Prostate gland (tissue), 2 donors: ENCODE measurements at regions not wholly inside any gene's neighbourhood (a gene's known extent, or its start where the extent isn't known, plus 50 kb on each side); places are given as distances from the start of the nearest gene placed in this dataset.

Experiments used
- DNase-seq: peaks from one replicate; pipeline ENCODE4 v3.0.0-alpha.2; 2019; ENCODE audit warnings: low spot score
- H3K27ac ChIP-seq, 2 donors: fragments of 200-600 bp; sonication (generic); 2 replicates each; pipeline ENCODE4 v1.5.1; 2017 to 2019
- H3K27me3 ChIP-seq: fragments of 200-600 bp; sonication (generic); replicated peaks from 2 replicates; pipeline ENCODE4 v1.5.1; 2019; ENCODE audit not compliant: insufficient read depth
- H3K36me3 ChIP-seq, 2 donors: fragments of 200-600 bp; sonication (generic); 1 replicate in 1 of 2; 2 replicates in 1 of 2; pipeline versions ENCODE4 v1.5.1 to v1.8.1; 2017 to 2019
- H3K4me1 ChIP-seq: fragments of 200-600 bp; sonication (generic); replicated peaks from 2 replicates; pipeline ENCODE4 v1.5.1; 2019
- H3K4me3 ChIP-seq, 2 donors: fragments of 200-600 bp; sonication (generic); 2 replicates each; pipeline ENCODE4 v1.5.1; 2017 to 2019
- H3K9me3 ChIP-seq: fragments of 200-600 bp; sonication (generic); 2 replicates; pipeline ENCODE4 v1.5.1; 2017
- POLR2A ChIP-seq: fragments of 450-650 bp; IDR thresholded peaks from one replicate; pipeline ENCODE4 v1.6.1; 2016; ENCODE audit warnings: antibody characterized with exemption, mild to moderate bottlenecking
- POLR2AphosphoS5 ChIP-seq: sonication (generic); formaldehyde crosslinking; IDR thresholded peaks from one replicate; pipeline ENCODE4 v1.6.1; 2017; ENCODE audit warnings: antibody characterized with exemption
- WGBS: methylation state at CpG from one replicate; pipeline ENCODE4 v1.1.5; 2018; 5-methylcytosine and 5-hydroxymethylcytosine counted together
- intact Hi-C: fragments of 100-400 bp; cut with DNase I; formaldehyde crosslinking; loops from one replicate; pipeline ENCODE4 v1.14.2; 2022
- TF ChIP-seq, protein P1 (sequence below), 4 experiments: fragments of 200-600 bp in 2 of 4; fragments of 450-650 bp in 2 of 4; sonication (generic) in 2 of 4; IDR thresholded peaks; 1 replicate in 3 of 4; 2 replicates in 1 of 4; pipeline ENCODE4 v1.5.1; 2016 to 2019; ENCODE audit warnings: antibody characterized with exemption in 4 of 4, mild to moderate bottlenecking in 2 of 4, moderate library complexity in 2 of 4

DNA sequence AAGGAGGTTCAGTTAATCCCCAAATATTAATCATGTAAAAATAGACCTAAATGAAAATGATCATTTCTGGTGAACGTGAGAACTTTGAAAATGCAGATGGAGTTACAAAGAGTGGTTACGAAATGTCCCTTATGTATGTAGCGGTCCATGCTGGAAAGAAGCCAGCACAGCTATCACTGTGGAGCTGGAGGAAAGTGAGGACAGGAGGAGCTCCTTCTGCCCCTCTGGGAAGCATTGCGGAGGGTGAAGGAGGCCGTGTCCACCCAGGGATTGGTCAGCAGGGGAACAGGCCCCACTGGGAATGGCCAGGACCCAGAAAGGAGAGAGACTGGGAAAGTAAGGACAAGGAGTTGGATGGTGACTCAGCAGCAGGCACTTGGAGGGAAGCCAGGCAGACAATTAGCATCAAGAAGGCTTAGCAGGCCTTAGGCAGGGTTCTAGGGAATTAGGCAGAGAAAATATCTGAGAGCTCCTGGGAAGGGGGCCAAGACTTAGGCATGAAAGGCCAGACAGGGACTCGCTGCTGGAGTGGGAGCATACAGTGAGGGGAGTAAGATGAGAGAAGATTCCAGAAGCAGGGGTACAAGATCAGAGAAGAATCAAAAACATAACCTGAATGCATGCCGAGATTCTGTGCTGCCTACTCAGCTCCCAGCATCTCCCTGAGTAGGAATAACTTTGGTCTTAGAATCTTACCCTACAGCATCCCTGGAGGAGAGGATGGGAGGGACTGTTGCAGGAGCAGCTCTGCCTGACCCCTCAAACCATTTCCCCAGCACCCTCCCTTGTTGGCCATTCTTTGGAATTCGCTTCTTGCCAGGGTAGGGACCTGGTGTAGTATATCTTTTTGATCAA is 171.0 kb upstream of the UMPS start:
- intact Hi-C loops: loop anchor here (5.0 to 10.0 kb wide), 3 partner anchors 42 to 274 kb away; no protein-coding TSS in a partner anchor
- DNase-seq: peak; percentile 29
- no peaks in the 10 kb centered on the region for H3K9me3 ChIP-seq
- H3K4me3 ChIP-seq: no peak overlapping the region
- no peaks in the 10 kb centered on the region for H3K36me3 ChIP-seq
- H3K4me1 ChIP-seq: no peaks in the 10 kb centered on the region
- no peak overlapping the region for H3K27ac ChIP-seq
- TF ChIP-seq POLR2A: no peak
- TF ChIP-seq POLR2AphosphoS5: peak; percentile 11
- TF ChIP-seq, protein P1, sequence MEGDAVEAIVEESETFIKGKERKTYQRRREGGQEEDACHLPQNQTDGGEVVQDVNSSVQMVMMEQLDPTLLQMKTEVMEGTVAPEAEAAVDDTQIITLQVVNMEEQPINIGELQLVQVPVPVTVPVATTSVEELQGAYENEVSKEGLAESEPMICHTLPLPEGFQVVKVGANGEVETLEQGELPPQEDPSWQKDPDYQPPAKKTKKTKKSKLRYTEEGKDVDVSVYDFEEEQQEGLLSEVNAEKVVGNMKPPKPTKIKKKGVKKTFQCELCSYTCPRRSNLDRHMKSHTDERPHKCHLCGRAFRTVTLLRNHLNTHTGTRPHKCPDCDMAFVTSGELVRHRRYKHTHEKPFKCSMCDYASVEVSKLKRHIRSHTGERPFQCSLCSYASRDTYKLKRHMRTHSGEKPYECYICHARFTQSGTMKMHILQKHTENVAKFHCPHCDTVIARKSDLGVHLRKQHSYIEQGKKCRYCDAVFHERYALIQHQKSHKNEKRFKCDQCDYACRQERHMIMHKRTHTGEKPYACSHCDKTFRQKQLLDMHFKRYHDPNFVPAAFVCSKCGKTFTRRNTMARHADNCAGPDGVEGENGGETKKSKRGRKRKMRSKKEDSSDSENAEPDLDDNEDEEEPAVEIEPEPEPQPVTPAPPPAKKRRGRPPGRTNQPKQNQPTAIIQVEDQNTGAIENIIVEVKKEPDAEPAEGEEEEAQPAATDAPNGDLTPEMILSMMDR (IDR thresholded peaks at IDR 0.05): no peak
- 52% methylated on average over 8 of the region's 8 CpGs for WGBS
- H3K27me3 ChIP-seq: no peaks in the 10 kb centered on the region

DNA sequence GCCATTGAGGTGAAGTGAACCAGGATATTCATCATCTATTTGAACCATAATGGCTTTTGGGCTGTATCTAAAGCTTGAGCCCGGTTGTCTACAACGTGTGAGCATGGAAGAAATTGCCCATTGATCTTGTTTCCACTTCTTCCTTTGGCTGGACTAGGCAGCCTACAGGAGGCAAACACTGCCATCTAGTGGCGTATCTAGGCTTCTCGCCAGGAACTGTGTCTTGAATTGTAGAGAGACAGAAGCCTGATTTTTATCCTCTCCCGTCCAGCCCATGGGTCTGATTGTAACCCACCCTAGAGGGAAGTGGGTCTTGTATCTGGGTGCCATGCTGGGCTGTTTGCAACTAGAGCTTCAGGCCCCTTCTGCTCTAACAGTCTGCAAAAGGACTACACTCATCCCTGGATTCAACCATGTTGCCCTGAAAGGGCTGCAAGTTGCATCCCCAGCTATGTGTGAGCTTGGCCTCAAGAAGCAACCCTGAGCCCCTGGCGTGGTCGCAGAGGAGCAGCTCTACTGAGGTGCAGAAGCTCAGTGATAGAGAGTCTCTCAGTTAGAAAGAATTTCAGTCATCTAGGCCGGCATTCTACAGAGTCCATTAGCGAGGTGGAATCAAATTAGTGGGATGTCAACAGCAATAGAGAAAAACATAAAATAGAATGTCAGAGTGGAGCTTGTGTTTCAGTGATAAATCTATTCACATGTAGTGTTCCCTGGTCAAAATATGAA is 170.2 kb upstream of the UMPS start:
- intact Hi-C loops: loop anchor here (5.0 to 10.0 kb wide), 4 partner anchors 43 to 345 kb away; no protein-coding TSS in a partner anchor
- no peak overlapping the region for H3K27ac ChIP-seq
- H3K4me1 ChIP-seq: no peaks in the 10 kb centered on the region
- H3K9me3 ChIP-seq: no peaks in the 10 kb centered on the region
- TF ChIP-seq, protein P1 (IDR thresholded peaks at IDR 0.05): peak; percentile 49 to 80 (median 72)
- TF ChIP-seq POLR2A (no peak), POLR2AphosphoS5 (no peak)
- H3K4me3 ChIP-seq: no peak overlapping the region
- DNase-seq: peak; percentile 63
- no peaks in the 10 kb centered on the region for H3K27me3 ChIP-seq
- WGBS: 36% methylated on average over 9 of the region's 9 CpGs
- H3K36me3 ChIP-seq: no peaks in the 10 kb centered on the region

DNA sequence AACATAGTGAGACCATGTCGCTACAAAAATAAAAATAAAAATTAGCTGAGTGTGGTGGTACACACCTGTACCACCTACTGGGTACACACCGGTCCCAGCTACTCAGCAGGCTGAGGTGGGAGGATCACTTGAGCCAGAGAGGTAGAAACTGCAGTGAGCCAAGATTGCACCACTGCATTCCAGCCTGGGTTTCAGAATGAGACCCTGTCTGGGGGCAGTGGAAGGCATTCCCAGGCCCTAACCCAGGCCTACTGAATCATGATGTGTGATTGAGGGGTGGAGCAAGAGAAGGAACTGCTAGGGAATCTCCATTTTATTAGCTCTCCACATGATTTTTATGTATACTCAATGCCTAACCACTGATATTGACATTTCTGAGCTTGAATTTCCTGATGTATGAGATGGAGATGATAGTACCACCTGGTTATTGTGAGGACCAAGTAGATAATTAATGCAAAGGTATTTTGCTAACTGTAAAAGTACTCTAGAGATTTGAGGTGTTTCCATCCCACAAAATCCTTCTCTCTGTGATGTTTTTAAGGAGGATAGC is 169.5 kb upstream of the UMPS start:
- no peaks in the 10 kb centered on the region for H3K4me1 ChIP-seq
- no peak overlapping the region for H3K27ac ChIP-seq
- TF ChIP-seq, protein P1 (IDR thresholded peaks at IDR 0.05): no peak
- peak; percentile 48 for TF ChIP-seq POLR2AphosphoS5
- no peak for DNase-seq
- WGBS: 63% methylated on average over 2 of the region's 2 CpGs
- no peak overlapping the region for H3K4me3 ChIP-seq
- no peaks in the 10 kb centered on the region for H3K9me3 ChIP-seq
- intact Hi-C loops: loop anchor here (10.0 kb wide), 1 partner anchor 344 kb away; no protein-coding TSS in a partner anchor
- no peaks in the 10 kb centered on the region for H3K36me3 ChIP-seq
- H3K27me3 ChIP-seq: no peaks in the 10 kb centered on the region

DNA sequence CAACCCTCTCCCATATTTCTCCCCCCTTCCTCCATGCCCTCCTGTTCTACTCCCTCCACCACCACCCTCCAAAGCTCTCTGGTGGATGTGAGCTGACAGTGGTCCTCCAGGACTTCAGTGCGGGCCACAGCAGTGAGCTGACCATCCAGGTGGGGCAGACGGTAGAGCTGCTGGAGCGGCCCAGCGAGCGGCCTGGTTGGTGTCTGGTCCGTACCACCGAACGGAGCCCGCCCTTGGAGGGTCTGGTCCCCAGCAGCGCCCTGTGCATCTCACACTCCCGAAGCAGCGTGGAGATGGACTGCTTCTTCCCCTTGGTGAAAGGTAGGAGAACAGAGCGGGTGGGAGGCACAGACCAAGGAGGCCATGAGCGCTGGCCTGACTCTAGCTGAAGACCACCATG is 167.5 kb upstream of the UMPS start:
- TF ChIP-seq POLR2A (no peak), POLR2AphosphoS5 (no peak)
- TF ChIP-seq, protein P1 (IDR thresholded peaks at IDR 0.05): no peak
- no peak for DNase-seq
- Histone ChIP-seq H3K27ac (no peak overlapping the region), H3K4me3 (no peak overlapping the region), H3K36me3 (no peaks in the 10 kb centered on the region), H3K27me3 (no peaks in the 10 kb centered on the region), H3K4me1 (no peaks in the 10 kb centered on the region), H3K9me3 (no peaks in the 10 kb centered on the region)
- 94% methylated on average over 14 of the region's 14 CpGs for WGBS
- intact Hi-C loops: loop anchor here (10.0 kb wide), 1 partner anchor 342 kb away; no protein-coding TSS in a partner anchor
